ENCODE measurements at regions not wholly inside any gene's neighbourhood (a gene's known extent, or its start where the extent isn't known, plus 50 kb on each side); places are given as distances from the start of the nearest gene placed in this dataset.

DNA sequence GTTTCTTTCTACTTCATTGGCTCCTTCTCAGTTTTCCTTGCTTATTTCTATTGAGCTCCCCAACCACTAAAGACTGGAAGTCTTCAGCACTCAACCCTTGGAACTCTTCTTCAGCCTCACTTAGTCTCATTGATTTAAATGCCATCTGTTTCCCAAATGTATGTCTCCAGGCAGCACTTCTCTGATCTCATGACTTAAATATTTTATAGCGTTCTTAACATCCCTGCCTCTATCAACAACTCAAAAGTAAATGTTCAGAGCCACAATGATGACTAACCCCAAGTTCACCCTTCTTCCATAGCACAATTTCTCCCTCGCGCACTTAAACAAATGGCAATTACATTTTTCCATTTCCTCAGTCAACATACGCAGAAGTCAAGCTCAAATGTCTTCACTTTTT lies 1393.3 kb downstream of the ARAP2 start:
- Mint-ChIP-seq H3K36me3 (no peaks in the 10 kb centered on the region), H3K9me3 (peaks cover 0 to 5% (median 0%) of the 10 kb centered on the region in 7 donors), H3K4me3 (no peak overlapping the region), H3K27me3 (ENCODE audit: low read depth in 3 of 3) (no peaks in the 10 kb centered on the region), H3K27ac (no peak overlapping the region), H3K4me1 (no peaks in the 10 kb centered on the region)
- intact Hi-C loops (cut with micrococcal nuclease) = no loop called here
- Histone ChIP-seq H3K4me1 (ENCODE audit: control insufficient read depth in 1 of 2, insufficient read depth in 2 of 2, low read length in 2 of 2) (no peaks in the 10 kb centered on the region), H3K79me2 (ENCODE audit: insufficient read depth, low read length) (no peaks in the 10 kb centered on the region), H3K36me3 (replicated peaks in 1 of 2; ENCODE audit: control insufficient read depth in 1 of 2, insufficient read depth in 2 of 2, low read length in 2 of 2) (no peaks in the 10 kb centered on the region), H3K27ac (ENCODE audit: low read depth in 1 of 2, low read length in 2 of 2) (no peak overlapping the region), H4K20me1 (ENCODE audit: insufficient read depth, low read length) (no peaks in the 10 kb centered on the region), H3K9ac (ENCODE audit: insufficient read depth, low read length, poor library complexity, severe bottlenecking) (no peak overlapping the region), H3K4me2 (replicated peaks; ENCODE audit: extremely low read depth, low read length, poor library complexity, severe bottlenecking) (no peak overlapping the region), H3K27me3 (ENCODE audit: control insufficient read depth in 2 of 2, insufficient read depth in 2 of 2, low read length in 2 of 2) (no peaks in the 10 kb centered on the region), H3K9me3 (replicated peaks in 1 of 2; ENCODE audit: control insufficient read depth in 1 of 2, insufficient read depth in 1 of 2, low read length in 2 of 2) (no peaks in the 10 kb centered on the region), H3K4me3 (replicated peaks in 1 of 3; ENCODE audit: low read depth in 2 of 3, low read length in 3 of 3) (no peak overlapping the region), H2AFZ (ENCODE audit: insufficient read depth, low read depth, low read length, poor library complexity, severe bottlenecking) (no peak overlapping the region)
- no peak for DNase-seq
- WGBS (ENCODE audit: insufficient coverage) = 93% methylated on average over 3 of the region's 4 CpGs
- TF ChIP-seq, protein P1, sequence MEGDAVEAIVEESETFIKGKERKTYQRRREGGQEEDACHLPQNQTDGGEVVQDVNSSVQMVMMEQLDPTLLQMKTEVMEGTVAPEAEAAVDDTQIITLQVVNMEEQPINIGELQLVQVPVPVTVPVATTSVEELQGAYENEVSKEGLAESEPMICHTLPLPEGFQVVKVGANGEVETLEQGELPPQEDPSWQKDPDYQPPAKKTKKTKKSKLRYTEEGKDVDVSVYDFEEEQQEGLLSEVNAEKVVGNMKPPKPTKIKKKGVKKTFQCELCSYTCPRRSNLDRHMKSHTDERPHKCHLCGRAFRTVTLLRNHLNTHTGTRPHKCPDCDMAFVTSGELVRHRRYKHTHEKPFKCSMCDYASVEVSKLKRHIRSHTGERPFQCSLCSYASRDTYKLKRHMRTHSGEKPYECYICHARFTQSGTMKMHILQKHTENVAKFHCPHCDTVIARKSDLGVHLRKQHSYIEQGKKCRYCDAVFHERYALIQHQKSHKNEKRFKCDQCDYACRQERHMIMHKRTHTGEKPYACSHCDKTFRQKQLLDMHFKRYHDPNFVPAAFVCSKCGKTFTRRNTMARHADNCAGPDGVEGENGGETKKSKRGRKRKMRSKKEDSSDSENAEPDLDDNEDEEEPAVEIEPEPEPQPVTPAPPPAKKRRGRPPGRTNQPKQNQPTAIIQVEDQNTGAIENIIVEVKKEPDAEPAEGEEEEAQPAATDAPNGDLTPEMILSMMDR (IDR thresholded peaks at IDR 0.05) = no peak

DNA sequence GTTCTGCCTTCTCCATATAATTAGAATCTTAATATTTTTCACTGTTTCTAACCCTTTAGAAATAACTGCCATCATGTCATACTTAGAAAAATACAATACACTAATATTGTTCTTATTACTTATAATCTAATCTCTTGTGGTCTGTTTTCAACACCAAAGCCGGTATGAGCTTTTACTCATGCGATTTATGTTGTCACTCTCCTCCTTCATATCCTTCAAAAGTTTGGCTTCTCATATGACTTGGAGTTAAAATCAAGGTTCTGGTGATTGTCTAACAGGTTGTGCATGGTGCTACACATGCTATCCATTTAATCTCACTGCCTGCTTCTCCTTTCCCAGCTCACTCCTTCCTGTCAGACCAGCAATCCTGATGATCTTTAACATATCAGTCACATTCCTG lies 1392.9 kb downstream of the ARAP2 start:
- no peak overlapping the region for H3K27ac Mint-ChIP-seq
- H3K4me2 ChIP-seq (replicated peaks; ENCODE audit: extremely low read depth, low read length, poor library complexity, severe bottlenecking) = no peak overlapping the region
- no peaks in the 10 kb centered on the region for H3K4me1 ChIP-seq (ENCODE audit: control insufficient read depth in 1 of 2, insufficient read depth in 2 of 2, low read length in 2 of 2)
- no peak overlapping the region for H2AFZ ChIP-seq (ENCODE audit: insufficient read depth, low read depth, low read length, poor library complexity, severe bottlenecking)
- H3K36me3 ChIP-seq (replicated peaks in 1 of 2; ENCODE audit: control insufficient read depth in 1 of 2, insufficient read depth in 2 of 2, low read length in 2 of 2) = no peaks in the 10 kb centered on the region
- H3K36me3 Mint-ChIP-seq = no peaks in the 10 kb centered on the region
- TF ChIP-seq, protein P1 (IDR thresholded peaks at IDR 0.05) = no peak
- H3K9me3 ChIP-seq (replicated peaks in 1 of 2; ENCODE audit: control insufficient read depth in 1 of 2, insufficient read depth in 1 of 2, low read length in 2 of 2) = no peaks in the 10 kb centered on the region
- H3K27me3 Mint-ChIP-seq (ENCODE audit: low read depth in 3 of 3) = no peaks in the 10 kb centered on the region
- WGBS (ENCODE audit: insufficient coverage) = no CpG with 5 or more reads among the region's 2 CpGs
- H3K4me3 Mint-ChIP-seq = no peak overlapping the region
- no peak overlapping the region for H3K4me3 ChIP-seq (replicated peaks in 1 of 3; ENCODE audit: low read depth in 2 of 3, low read length in 3 of 3)
- H4K20me1 ChIP-seq (ENCODE audit: insufficient read depth, low read length) = no peaks in the 10 kb centered on the region
- intact Hi-C loops (cut with micrococcal nuclease) = no loop called here
- H3K9me3 Mint-ChIP-seq = peaks cover 0 to 5% (median 0%) of the 10 kb centered on the region in 7 donors
- no peak overlapping the region for H3K27ac ChIP-seq (ENCODE audit: low read depth in 1 of 2, low read length in 2 of 2)
- no peaks in the 10 kb centered on the region for H3K79me2 ChIP-seq (ENCODE audit: insufficient read depth, low read length)
- DNase-seq = no peak
- no peak overlapping the region for H3K9ac ChIP-seq (ENCODE audit: insufficient read depth, low read length, poor library complexity, severe bottlenecking)
- no peaks in the 10 kb centered on the region for H3K27me3 ChIP-seq (ENCODE audit: control insufficient read depth in 2 of 2, insufficient read depth in 2 of 2, low read length in 2 of 2)
- no peaks in the 10 kb centered on the region for H3K4me1 Mint-ChIP-seq
